SK-N-MC (cell line): ENCODE measurements at regions not wholly inside any gene's neighbourhood (a gene's known extent, or its start where the extent isn't known, plus 50 kb on each side); places are given as distances from the start of the nearest gene placed in this dataset.

Experiments used
- EZH2 ChIP-seq: fragments of 200-600 bp; sonication (generic); IDR thresholded peaks from one replicate; pipeline ENCODE4 v1.6.1; 2017; ENCODE audit warnings: antibody characterized with exemption
- FOXP2 ChIP-seq: optimal IDR thresholded peaks from 2 replicates; pipeline ENCODE3; 2011; ENCODE audit warnings: mild to moderate bottlenecking, moderate library complexity; ENCODE audit not compliant: insufficient read depth; ENCODE audit errors: extremely low read length, control extremely low read depth
- POLR2AphosphoS5 ChIP-seq: IDR thresholded peaks from 2 replicates; pipeline ENCODE4 v1.6.1; 2012; ENCODE audit warnings: mild to moderate bottlenecking, low read depth, low read length, borderline replicate concordance

- TF ChIP-seq POLR2AphosphoS5: no peak
- no peak for TF ChIP-seq EZH2
- TF ChIP-seq FOXP2: no peak
Measured at GRCh38 chr7:110418659-110419280, 672.2 kb upstream of the LRRN3 start.
